ENCODE measurements at regions not wholly inside any gene's neighbourhood (a gene's known extent, or its start where the extent isn't known, plus 50 kb on each side); places are given as distances from the start of the nearest gene placed in this dataset.

- dilution Hi-C loops (cut with MboI; ENCODE audit: extremely low pct_ligation_motif_present, low sequenced_read_pairs), result no loop called here
- no peak for FAIRE-seq
These were observed 284.5 kb downstream of the MAF start for GRCh38 chr16:79316004-79316458.

GRCh38 chr16:79312502-79312901 lies 288.0 kb downstream of the MAF start:
- TF ChIP-seq EZH2 (IDR thresholded peaks at IDR 0.05; ENCODE audit: low read length), result no peak
- TF ChIP-seq CTCF (optimal IDR thresholded peaks at IDR 0.05 in 1 of 3, IDR thresholded peaks at IDR 0.05 in 1 of 3, conservative IDR thresholded peaks at IDR 0.05 in 1 of 3; ENCODE audit: extremely low read depth in 1 of 3, insufficient read depth in 2 of 3, low read length in 3 of 3), result no peak
- Histone ChIP-seq H3K36me3 (ENCODE audit: control insufficient read depth in 2 of 2, extremely low read depth in 1 of 2, insufficient read depth in 2 of 2, low read length in 2 of 2) (no peaks in the 10 kb centered on the region), H3K4me1 (ENCODE audit: control insufficient read depth, extremely low read depth, insufficient read depth, low read length) (no peaks in the 10 kb centered on the region), H3K9ac (ENCODE audit: control insufficient read depth, extremely low read depth, insufficient read depth, low read length) (no peak overlapping the region), H3K4me3 (ENCODE audit: control insufficient read depth in 2 of 3, extremely low read depth in 1 of 3, insufficient read depth in 2 of 3, low read depth in 1 of 3, low read length in 3 of 3) (no peak overlapping the region), H3K9me1 (ENCODE audit: control insufficient read depth, extremely low read depth, insufficient read depth, low read length) (no peaks in the 10 kb centered on the region), H2AFZ (ENCODE audit: control insufficient read depth, low read length) (no peak overlapping the region), H3K27ac (ENCODE audit: control insufficient read depth, insufficient read depth, low read length) (no peak overlapping the region), H3K9me3 (ENCODE audit: control insufficient read depth, low read depth, low read length) (no peaks in the 10 kb centered on the region), H4K20me1 (ENCODE audit: control insufficient read depth, extremely low read depth, insufficient read depth, low read length) (no peaks in the 10 kb centered on the region), H3K4me2 (ENCODE audit: control insufficient read depth, extremely low read depth, insufficient read depth, low read depth, low read length) (no peak overlapping the region), H3K79me2 (ENCODE audit: control insufficient read depth, insufficient read depth, low read length) (no peaks in the 10 kb centered on the region), H3K27me3 (ENCODE audit: control insufficient read depth, extremely low read depth, insufficient read depth, low read length) (no peaks in the 10 kb centered on the region)
- DNase-seq (ENCODE audit: low read depth, low spot score), result no peak
- FAIRE-seq, result no peak
- dilution Hi-C loops (cut with MboI; ENCODE audit: extremely low pct_ligation_motif_present, low sequenced_read_pairs), result no loop called here

More at GRCh38 chr16:79316004-79316458, 284.5 kb downstream of the MAF start:
- Histone ChIP-seq H3K9me3 (ENCODE audit: control insufficient read depth, low read depth, low read length) (no peaks in the 10 kb centered on the region), H3K9me1 (ENCODE audit: control insufficient read depth, extremely low read depth, insufficient read depth, low read length) (no peaks in the 10 kb centered on the region), H3K9ac (ENCODE audit: control insufficient read depth, extremely low read depth, insufficient read depth, low read length) (no peak overlapping the region), H3K27me3 (ENCODE audit: control insufficient read depth, extremely low read depth, insufficient read depth, low read length) (peaks cover 3% of the 10 kb centered on the region), H3K4me1 (ENCODE audit: control insufficient read depth, extremely low read depth, insufficient read depth, low read length) (no peaks in the 10 kb centered on the region), H3K4me3 (ENCODE audit: control insufficient read depth in 2 of 3, extremely low read depth in 1 of 3, insufficient read depth in 2 of 3, low read depth in 1 of 3, low read length in 3 of 3) (no peak overlapping the region), H4K20me1 (ENCODE audit: control insufficient read depth, extremely low read depth, insufficient read depth, low read length) (no peaks in the 10 kb centered on the region), H3K36me3 (ENCODE audit: control insufficient read depth in 2 of 2, extremely low read depth in 1 of 2, insufficient read depth in 2 of 2, low read length in 2 of 2) (no peaks in the 10 kb centered on the region), H3K79me2 (ENCODE audit: control insufficient read depth, insufficient read depth, low read length) (no peaks in the 10 kb centered on the region), H3K4me2 (ENCODE audit: control insufficient read depth, extremely low read depth, insufficient read depth, low read depth, low read length) (no peak overlapping the region), H2AFZ (ENCODE audit: control insufficient read depth, low read length) (no peak overlapping the region), H3K27ac (ENCODE audit: control insufficient read depth, insufficient read depth, low read length) (no peak overlapping the region)
- TF ChIP-seq CTCF (optimal IDR thresholded peaks at IDR 0.05 in 1 of 3, IDR thresholded peaks at IDR 0.05 in 1 of 3, conservative IDR thresholded peaks at IDR 0.05 in 1 of 3; ENCODE audit: extremely low read depth in 1 of 3, insufficient read depth in 2 of 3, low read length in 3 of 3) (no peak), EZH2 (IDR thresholded peaks at IDR 0.05; ENCODE audit: low read length) (no peak)
- no peak for DNase-seq (ENCODE audit: low read depth, low spot score)

All from keratinocyte (primary cell).